ENCODE measurements at regions not wholly inside any gene's neighbourhood (a gene's known extent, or its start where the extent isn't known, plus 50 kb on each side); places are given as distances from the start of the nearest gene placed in this dataset.

DNA sequence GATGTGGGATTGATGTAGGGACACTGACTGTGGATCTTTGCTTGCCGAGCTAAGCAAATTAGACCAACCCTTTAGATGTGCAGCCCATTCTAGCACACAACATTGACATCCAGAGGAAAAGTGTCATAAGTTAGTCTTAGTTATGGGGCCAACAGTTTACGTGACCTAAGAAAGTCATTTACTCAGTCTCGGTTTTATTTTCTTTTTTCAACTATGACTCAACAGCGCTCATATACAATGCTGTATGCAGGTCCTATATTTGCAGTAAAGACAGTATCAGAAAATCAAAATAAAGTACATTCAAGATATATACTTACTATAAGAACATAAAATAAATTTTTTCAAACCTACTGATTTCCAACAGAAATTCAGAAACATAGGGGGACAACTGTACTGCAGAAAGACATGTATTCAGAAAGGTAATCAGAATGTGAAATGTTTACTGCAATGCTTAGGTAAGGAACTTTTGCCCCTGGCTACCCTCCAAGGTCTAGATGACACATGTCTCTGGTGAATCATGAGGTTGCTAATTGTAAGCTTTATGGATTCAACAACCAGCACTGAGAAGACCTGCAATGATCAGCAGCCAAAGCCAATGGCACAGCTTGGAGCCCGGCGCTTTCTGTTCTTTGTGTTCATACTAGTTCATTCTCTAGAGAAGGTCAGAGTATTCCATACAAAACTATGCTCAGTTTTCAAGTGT, 317.5 kb upstream of the CNTN6 start:
- no peaks in the 10 kb centered on the region for H3K27me3 Mint-ChIP-seq
- H3K4me1 Mint-ChIP-seq = no peaks in the 10 kb centered on the region
- intact Hi-C loops (cut with DNase I, micrococcal nuclease) = no loop called here
- no peak overlapping the region for H3K27ac Mint-ChIP-seq
- POLR2A ChIA-PET = no interaction called here
- H3K36me3 Mint-ChIP-seq (ENCODE audit: low read depth) = no peaks in the 10 kb centered on the region
- H3K9me3 Mint-ChIP-seq (ENCODE audit: low read depth) = peaks cover 5% of the 10 kb centered on the region
- CTCF ChIA-PET = no interaction called here
- no peak for DNase-seq
- no peak for ATAC-seq
- no peak overlapping the region for H3K4me3 Mint-ChIP-seq

DNA sequence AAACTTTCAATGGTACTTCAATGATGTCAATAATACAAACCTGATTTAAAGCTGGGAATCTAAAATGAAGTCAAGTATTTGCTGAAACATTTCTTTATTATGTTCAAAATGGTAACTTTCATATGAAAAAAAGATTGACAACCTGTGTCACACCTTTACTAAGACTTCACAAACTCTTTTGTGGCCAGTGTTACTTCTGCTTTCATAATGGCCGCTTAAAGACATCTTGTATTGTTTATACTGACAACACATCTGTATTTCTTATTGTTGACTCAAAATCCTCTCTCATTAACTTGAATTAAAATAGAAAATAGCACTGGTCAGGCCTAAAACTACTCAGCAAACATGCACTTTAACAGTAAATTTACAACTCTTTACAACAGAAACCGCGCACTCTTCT, 312.3 kb upstream of the CNTN6 start:
- ATAC-seq (no peak), DNase-seq (no peak)
- Mint-ChIP-seq H3K4me1 (no peaks in the 10 kb centered on the region), H3K9me3 (ENCODE audit: low read depth) (peaks cover 8% of the 10 kb centered on the region), H3K4me3 (no peak overlapping the region), H3K27ac (no peak overlapping the region), H3K36me3 (ENCODE audit: low read depth) (no peaks in the 10 kb centered on the region), H3K27me3 (no peaks in the 10 kb centered on the region)
- intact Hi-C loops (cut with DNase I, micrococcal nuclease) = no loop called here
- POLR2A ChIA-PET = no interaction called here
- CTCF ChIA-PET = no interaction called here

DNA sequence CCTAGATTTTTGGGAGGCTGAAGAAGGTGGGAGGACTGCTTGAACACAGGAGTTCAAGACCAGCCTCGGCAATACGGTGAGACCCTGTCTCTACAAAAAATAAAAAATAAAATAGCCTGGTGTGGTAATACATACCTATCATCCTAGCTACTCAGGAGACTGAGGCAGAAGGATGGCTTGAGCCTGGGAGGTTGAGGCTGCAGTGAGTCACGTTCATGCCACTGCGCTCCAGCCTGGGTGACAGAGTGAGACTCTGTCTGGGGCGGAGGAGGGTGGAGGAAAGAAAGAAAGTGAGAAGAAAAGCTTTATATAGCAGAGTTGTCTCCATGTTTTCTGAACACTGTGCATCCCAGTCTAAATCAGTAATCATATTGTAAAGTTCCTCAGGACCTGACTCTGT, 301.4 kb upstream of the CNTN6 start:
- intact Hi-C loops (cut with DNase I, micrococcal nuclease) = no loop called here
- no peak for ATAC-seq

DNA sequence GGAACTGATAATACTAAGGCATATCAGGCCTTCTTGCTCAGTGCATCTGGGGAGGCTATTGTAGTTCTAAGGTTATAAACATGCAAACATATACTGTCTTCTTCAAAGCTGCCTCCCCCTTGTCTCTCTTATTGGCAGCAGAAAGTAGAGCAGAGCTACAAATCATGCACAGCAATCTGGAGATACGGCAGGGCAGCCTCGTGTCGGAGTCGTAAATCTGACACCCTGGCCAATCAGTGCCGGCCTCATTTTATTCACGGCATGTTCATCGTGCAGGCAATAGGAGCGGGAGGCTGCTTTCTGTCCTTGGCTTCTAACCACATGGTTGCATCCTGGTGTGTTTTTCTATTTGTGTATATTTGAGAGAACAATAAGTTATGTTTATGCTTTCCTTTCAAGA, 300.2 kb upstream of the CNTN6 start:
- Mint-ChIP-seq H3K4me3 (no peak overlapping the region), H3K36me3 (ENCODE audit: low read depth) (no peaks in the 10 kb centered on the region)
- POLR2A ChIA-PET = no interaction called here

More for the DNA sequence above, 301.4 kb upstream of the CNTN6 start:
- H3K27me3 Mint-ChIP-seq = no peaks in the 10 kb centered on the region
- H3K27ac Mint-ChIP-seq = no peak overlapping the region
- ChIA-PET CTCF (interaction anchor here (0.5 kb wide), 1 partner anchor 50 kb away, joined by 5 read pairs; no protein-coding TSS in a partner anchor), POLR2A (no interaction called here)
- no peaks in the 10 kb centered on the region for H3K36me3 Mint-ChIP-seq (ENCODE audit: low read depth)
- no peak overlapping the region for H3K4me3 Mint-ChIP-seq
- H3K4me1 Mint-ChIP-seq = no peaks in the 10 kb centered on the region
- H3K9me3 Mint-ChIP-seq (ENCODE audit: low read depth) = peaks cover 5% of the 10 kb centered on the region
- DNase-seq = no peak

DNA sequence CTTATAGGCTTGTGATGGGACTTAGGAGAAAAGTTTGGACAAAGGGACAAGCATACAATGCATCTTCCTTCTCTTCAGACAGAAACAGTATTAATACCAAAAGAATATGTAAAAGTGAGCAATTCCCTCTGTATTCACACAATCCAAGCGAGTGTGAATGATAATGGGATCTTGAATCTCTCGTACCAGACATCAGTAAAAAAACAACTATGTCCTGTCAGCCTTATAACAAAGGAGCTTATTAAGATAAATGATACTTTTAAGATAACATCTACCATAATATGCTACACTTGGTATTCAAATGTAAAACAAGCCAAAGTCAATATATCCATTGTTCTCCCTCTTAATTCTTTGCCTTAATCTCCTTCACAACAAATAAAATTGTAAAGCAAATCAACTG, 288.6 kb upstream of the CNTN6 start:
- intact Hi-C loops (cut with DNase I, micrococcal nuclease) = no loop called here
- no peak overlapping the region for H3K27ac Mint-ChIP-seq
- no peaks in the 10 kb centered on the region for H3K9me3 Mint-ChIP-seq (ENCODE audit: low read depth)
- POLR2A ChIA-PET = no interaction called here
- H3K36me3 Mint-ChIP-seq (ENCODE audit: low read depth) = no peaks in the 10 kb centered on the region
- no peak overlapping the region for H3K4me3 Mint-ChIP-seq
- ATAC-seq (no peak), DNase-seq (no peak)
- no peaks in the 10 kb centered on the region for H3K4me1 Mint-ChIP-seq
- CTCF ChIA-PET = no interaction called here
- no peaks in the 10 kb centered on the region for H3K27me3 Mint-ChIP-seq

More for the DNA sequence above, 300.2 kb upstream of the CNTN6 start:
- intact Hi-C loops (cut with DNase I, micrococcal nuclease) = no loop called here
- ATAC-seq = no peak
- DNase-seq = no peak
- H3K27ac Mint-ChIP-seq = no peak overlapping the region
- H3K4me1 Mint-ChIP-seq = no peaks in the 10 kb centered on the region
- peaks cover 4% of the 10 kb centered on the region for H3K9me3 Mint-ChIP-seq (ENCODE audit: low read depth)
- no peaks in the 10 kb centered on the region for H3K27me3 Mint-ChIP-seq
- CTCF ChIA-PET = no interaction called here

DNA sequence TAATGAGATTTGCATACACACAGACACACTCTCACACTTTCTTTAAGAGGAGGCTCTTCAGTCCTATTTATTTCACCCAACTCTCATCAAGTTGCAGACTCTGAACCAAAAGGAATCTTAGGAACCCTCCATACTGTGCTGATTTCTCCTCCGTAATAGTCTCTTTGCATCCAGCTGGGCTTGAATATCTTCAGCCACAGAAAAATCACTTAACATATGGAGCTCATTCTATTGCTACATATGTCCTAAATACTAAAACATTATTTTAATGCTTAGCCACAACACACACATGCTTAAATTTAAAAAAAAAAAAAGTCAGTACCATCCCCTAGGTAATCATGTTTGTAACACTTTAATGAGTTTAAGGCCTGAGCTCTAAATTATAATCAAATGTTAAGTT, 287.5 kb upstream of the CNTN6 start:
- no peak overlapping the region for H3K4me3 Mint-ChIP-seq
- no peaks in the 10 kb centered on the region for H3K27me3 Mint-ChIP-seq
- DNase-seq (no peak), ATAC-seq (no peak)
- H3K4me1 Mint-ChIP-seq = no peaks in the 10 kb centered on the region
- CTCF ChIA-PET = no interaction called here
- no peak overlapping the region for H3K27ac Mint-ChIP-seq
- H3K9me3 Mint-ChIP-seq (ENCODE audit: low read depth) = no peaks in the 10 kb centered on the region
- intact Hi-C loops (cut with DNase I, micrococcal nuclease) = no loop called here
- no peaks in the 10 kb centered on the region for H3K36me3 Mint-ChIP-seq (ENCODE audit: low read depth)
- POLR2A ChIA-PET = no interaction called here

DNA sequence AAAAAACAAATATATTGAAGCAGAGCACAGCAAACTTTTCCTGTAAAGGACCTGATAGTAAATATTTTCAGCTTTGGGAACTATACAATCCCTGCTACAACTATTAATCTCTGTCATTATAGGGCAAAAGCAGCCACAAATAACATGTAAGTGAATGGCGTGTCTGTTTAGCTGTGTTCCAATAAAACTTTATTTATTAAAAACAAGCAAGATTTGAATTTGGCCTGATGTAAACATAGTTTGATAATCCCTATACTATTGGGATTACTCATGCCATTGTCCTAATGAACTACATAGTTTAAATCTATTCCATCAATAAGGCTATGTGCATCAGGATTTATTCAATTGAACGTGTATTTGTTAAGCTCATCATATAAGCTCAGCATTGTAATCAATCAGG, 286.8 kb upstream of the CNTN6 start:
- ChIA-PET POLR2A (no interaction called here), CTCF (no interaction called here)
- H3K36me3 Mint-ChIP-seq (ENCODE audit: low read depth) = no peaks in the 10 kb centered on the region
- intact Hi-C loops (cut with DNase I, micrococcal nuclease) = no loop called here
- no peaks in the 10 kb centered on the region for H3K4me1 Mint-ChIP-seq
- no peaks in the 10 kb centered on the region for H3K27me3 Mint-ChIP-seq
- ATAC-seq = no peak
- H3K4me3 Mint-ChIP-seq = no peak overlapping the region
- no peaks in the 10 kb centered on the region for H3K9me3 Mint-ChIP-seq (ENCODE audit: low read depth)
- DNase-seq = no peak
- no peak overlapping the region for H3K27ac Mint-ChIP-seq

DNA sequence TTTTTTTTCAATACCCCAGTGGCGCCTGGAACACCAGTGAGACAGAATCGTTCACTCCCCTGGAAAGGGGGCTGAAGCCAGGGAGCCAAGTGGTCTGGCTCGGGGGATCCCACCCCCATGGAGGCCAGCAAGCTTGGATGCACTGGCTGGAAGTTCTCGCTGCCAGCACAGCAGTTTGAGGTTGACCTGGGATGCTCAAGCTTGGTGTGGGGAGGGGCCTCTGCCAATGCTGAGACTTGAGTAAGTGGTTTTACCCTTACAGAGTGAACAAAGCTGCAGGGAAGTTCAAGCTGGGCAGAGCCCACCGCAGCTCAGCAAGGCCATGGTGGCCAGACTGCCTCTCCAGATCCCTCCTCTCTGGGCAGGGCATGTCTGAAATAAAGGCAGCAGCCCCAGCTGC, 276.2 kb upstream of the CNTN6 start:
- Mint-ChIP-seq H3K27me3 (no peaks in the 10 kb centered on the region), H3K27ac (no peak overlapping the region), H3K4me3 (no peak overlapping the region), H3K4me1 (no peaks in the 10 kb centered on the region), H3K9me3 (ENCODE audit: low read depth) (peaks cover 19% of the 10 kb centered on the region), H3K36me3 (ENCODE audit: low read depth) (no peaks in the 10 kb centered on the region)
- ATAC-seq = no peak
- ChIA-PET POLR2A (no interaction called here), CTCF (no interaction called here)
- intact Hi-C loops (cut with DNase I, micrococcal nuclease) = no loop called here
- no peak for DNase-seq

DNA sequence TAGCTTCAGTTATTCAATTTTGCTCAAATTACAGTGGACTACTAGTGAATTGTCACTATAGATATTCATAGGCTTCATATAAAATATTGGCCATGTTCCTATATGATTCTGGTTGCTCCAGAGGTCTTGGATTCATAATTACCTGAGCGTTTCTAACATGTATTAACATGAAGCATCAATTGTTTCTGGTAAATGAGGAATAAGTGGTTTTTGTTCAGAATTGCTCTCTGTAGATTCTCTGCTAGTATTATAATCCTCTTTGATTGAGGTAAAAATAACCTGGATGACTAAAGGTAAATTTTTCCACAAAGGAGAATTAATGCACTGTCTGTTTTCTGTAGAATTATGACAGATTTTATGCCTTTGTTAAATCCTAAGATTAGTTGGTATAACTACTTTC, 258.1 kb upstream of the CNTN6 start:
- Mint-ChIP-seq H3K27ac (no peak overlapping the region), H3K36me3 (ENCODE audit: low read depth) (no peaks in the 10 kb centered on the region), H3K9me3 (ENCODE audit: low read depth) (peaks cover under 1% of the 10 kb centered on the region), H3K27me3 (no peaks in the 10 kb centered on the region), H3K4me1 (no peaks in the 10 kb centered on the region), H3K4me3 (no peak overlapping the region)
- intact Hi-C loops (cut with DNase I, micrococcal nuclease) = no loop called here
- DNase-seq (no peak), ATAC-seq (no peak)
- POLR2A ChIA-PET = no interaction called here
- CTCF ChIA-PET = no interaction called here

DNA sequence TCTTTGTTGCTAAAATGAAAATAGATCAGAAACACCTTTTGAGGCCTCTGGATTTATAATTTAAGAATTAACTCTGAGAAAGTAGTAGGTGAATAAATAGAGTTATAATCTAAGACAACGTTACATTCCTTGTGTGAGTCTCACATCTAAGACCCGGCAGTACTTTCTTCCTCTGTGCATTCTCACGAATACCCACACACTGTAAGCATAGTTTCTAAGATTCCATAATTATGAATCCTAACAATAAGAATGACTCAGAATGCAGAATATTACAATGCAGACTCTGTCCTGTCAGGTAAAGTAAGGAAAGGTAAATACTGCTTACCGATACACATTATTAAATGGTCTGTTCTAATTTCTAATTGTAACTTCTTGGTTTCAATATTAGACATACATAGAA, 257.7 kb upstream of the CNTN6 start:
- Mint-ChIP-seq H3K36me3 (ENCODE audit: low read depth) (no peaks in the 10 kb centered on the region), H3K4me3 (no peak overlapping the region), H3K4me1 (no peaks in the 10 kb centered on the region), H3K9me3 (ENCODE audit: low read depth) (no peaks in the 10 kb centered on the region), H3K27me3 (no peaks in the 10 kb centered on the region), H3K27ac (no peak overlapping the region)
- ChIA-PET CTCF (no interaction called here), POLR2A (no interaction called here)
- intact Hi-C loops (cut with DNase I, micrococcal nuclease) = no loop called here
- DNase-seq (no peak), ATAC-seq (no peak)

DNA sequence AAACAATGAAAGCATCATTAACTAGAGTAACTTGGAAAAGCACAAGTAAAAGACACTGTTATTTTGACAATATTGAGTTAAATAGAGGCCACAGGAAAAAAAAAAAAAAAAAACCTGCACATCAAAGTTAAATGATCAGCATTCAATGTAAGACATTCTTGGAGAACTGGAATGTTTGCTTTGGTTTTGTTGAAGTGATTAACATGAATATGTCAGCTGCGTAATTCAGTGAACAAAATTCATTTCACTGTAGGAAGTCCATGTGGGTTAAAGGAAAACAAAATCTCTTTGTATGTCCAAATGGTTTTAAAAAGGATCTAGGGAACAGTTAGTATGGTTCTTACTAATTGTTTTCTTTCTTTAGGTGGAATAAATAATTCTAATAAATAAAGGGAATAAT, 252.8 kb upstream of the CNTN6 start:
- ChIA-PET POLR2A (no interaction called here), CTCF (no interaction called here)
- no peaks in the 10 kb centered on the region for H3K4me1 Mint-ChIP-seq
- no peaks in the 10 kb centered on the region for H3K27me3 Mint-ChIP-seq
- ATAC-seq (no peak), DNase-seq (no peak)
- no peak overlapping the region for H3K4me3 Mint-ChIP-seq
- no peak overlapping the region for H3K27ac Mint-ChIP-seq
- no peaks in the 10 kb centered on the region for H3K36me3 Mint-ChIP-seq (ENCODE audit: low read depth)
- intact Hi-C loops (cut with DNase I, micrococcal nuclease) = no loop called here
- peaks cover 2% of the 10 kb centered on the region for H3K9me3 Mint-ChIP-seq (ENCODE audit: low read depth)

DNA sequence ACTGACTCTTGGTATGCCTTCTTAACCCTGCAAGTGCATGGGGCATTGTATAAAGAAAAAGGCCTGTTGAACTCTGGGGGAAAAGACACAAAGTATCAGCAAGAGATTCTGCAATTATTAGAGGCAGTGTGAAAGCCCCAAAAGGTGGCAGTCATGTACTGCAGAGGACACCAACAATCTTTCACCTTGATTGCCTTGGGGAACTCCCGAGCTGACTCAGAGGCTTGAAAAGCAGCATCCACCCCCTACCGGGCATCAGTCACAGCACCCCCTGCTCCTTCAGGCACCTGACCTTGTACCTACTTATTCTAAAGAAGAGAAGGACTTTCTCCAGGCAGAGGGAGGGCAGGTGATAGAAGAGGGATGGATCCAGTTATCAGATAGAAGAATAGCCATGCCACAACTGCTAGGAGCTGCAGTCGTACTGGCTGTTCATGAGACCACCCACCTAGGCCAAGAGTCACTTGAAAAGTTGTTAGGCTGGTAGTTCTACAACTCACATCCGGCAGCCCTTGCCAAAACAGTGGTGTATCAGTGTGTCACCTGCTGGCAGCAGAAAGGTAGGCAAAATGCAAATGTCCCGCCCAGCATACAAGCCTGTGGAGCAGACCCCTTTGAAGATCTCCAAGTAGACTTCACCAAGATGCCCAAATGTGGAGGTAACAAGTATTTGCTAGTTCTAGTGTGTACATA, 241.6 kb upstream of the CNTN6 start:
- H3K36me3 Mint-ChIP-seq (ENCODE audit: low read depth) = peaks cover 1% of the 10 kb centered on the region
- H3K9me3 Mint-ChIP-seq (ENCODE audit: low read depth) = peaks cover 6% of the 10 kb centered on the region
- H3K27me3 Mint-ChIP-seq = no peaks in the 10 kb centered on the region
- DNase-seq = peak; percentile 52
- intact Hi-C loops (cut with DNase I, micrococcal nuclease) = loop anchor here in 1 of 2 experiments (2.0 kb wide), 1 partner anchor 218 kb away; no protein-coding TSS in a partner anchor
- no peak overlapping the region for H3K27ac Mint-ChIP-seq
- H3K4me3 Mint-ChIP-seq = no peak overlapping the region
- POLR2A ChIA-PET = no interaction called here
- CTCF ChIA-PET = no interaction called here
- ATAC-seq = peak; percentile 47
- no peaks in the 10 kb centered on the region for H3K4me1 Mint-ChIP-seq

Data from activated CD4-positive, alpha-beta T cell treated with anti-CD3 and anti-CD28 coated beads for 36 hours (primary cell).